ENCODE measurements at regions not wholly inside any gene's neighbourhood (a gene's known extent, or its start where the extent isn't known, plus 50 kb on each side); places are given as distances from the start of the nearest gene placed in this dataset.

DNA sequence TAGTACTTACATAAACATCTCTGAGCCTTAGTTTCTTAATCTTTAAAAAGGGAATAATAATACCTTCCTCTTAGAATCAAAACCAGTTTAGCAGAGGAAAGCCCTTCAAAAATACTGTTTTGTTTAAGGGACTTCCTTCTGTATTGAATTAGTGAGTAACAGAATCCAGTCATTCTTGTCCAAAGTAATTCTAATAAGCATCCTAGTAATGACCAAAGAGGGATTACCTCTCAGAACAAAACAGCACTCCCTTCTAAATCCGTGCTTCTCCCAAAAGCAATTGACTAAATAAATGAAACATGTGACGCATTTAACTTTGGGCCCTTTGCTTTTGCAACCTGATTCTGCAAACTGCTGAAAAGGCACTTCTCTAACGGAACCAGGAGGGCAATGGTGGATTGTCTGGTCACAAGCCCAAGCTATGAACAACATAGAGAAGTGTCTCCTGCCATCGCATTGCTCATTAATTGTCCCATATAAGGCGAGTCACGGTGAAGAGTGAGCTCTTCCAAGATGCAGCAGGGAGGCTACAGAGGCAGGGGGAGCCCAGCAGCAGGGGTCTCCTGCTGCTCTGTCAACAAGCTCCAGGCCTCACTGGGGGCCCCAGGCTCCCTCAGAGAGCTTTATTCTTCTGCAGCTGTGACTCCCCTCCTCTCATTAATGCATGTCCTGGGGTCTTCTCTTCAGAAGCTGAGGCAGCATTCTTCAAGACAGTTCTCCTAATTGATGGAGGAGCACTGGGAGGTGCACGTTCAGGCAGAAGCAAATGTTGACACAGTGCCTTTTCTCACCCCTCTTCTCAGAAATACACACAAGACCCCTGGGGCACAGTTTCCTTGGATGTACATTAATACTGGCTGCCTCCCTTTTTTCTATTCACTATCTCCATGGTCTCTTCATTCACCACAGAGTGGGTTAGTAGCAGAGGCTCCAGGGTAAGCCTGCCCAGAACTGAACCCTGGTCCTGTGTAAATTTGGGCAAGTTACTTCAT lies 419.6 kb upstream of the RASGEF1B start:
- TF ChIP-seq, protein P1, sequence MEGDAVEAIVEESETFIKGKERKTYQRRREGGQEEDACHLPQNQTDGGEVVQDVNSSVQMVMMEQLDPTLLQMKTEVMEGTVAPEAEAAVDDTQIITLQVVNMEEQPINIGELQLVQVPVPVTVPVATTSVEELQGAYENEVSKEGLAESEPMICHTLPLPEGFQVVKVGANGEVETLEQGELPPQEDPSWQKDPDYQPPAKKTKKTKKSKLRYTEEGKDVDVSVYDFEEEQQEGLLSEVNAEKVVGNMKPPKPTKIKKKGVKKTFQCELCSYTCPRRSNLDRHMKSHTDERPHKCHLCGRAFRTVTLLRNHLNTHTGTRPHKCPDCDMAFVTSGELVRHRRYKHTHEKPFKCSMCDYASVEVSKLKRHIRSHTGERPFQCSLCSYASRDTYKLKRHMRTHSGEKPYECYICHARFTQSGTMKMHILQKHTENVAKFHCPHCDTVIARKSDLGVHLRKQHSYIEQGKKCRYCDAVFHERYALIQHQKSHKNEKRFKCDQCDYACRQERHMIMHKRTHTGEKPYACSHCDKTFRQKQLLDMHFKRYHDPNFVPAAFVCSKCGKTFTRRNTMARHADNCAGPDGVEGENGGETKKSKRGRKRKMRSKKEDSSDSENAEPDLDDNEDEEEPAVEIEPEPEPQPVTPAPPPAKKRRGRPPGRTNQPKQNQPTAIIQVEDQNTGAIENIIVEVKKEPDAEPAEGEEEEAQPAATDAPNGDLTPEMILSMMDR (IDR thresholded peaks at IDR 0.05), result no peak
- TF ChIP-seq EZH2 (IDR thresholded peaks at IDR 0.05; ENCODE audit: borderline replicate concordance, insufficient read depth, low read depth, low read length, poor library complexity, severe bottlenecking), result no peak
